ENCODE measurements at regions not wholly inside any gene's neighbourhood (a gene's known extent, or its start where the extent isn't known, plus 50 kb on each side); places are given as distances from the start of the nearest gene placed in this dataset.

DNA sequence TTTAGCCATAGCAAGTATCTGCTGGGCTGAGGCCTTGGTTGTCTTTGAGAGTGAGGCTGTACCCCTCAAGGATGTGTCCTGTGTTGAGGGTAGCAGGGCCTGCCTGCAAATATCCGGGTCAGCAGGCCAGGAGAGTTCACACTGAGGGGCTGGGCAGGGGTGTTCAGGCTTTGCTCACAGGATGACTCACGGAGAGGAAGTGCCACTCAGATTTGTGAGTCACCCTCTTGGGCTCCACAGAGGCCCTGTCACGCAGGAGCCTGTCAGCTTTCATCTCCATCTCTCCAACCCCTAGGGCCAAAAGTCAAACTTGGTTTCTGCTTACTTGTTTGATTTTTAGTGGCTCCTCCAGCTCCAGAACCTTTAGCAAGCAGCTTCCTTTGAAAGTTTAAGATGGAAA, 211.5 kb downstream of the SEC61B start:
- no peak for DNase-seq
- TF ChIP-seq, protein P1, sequence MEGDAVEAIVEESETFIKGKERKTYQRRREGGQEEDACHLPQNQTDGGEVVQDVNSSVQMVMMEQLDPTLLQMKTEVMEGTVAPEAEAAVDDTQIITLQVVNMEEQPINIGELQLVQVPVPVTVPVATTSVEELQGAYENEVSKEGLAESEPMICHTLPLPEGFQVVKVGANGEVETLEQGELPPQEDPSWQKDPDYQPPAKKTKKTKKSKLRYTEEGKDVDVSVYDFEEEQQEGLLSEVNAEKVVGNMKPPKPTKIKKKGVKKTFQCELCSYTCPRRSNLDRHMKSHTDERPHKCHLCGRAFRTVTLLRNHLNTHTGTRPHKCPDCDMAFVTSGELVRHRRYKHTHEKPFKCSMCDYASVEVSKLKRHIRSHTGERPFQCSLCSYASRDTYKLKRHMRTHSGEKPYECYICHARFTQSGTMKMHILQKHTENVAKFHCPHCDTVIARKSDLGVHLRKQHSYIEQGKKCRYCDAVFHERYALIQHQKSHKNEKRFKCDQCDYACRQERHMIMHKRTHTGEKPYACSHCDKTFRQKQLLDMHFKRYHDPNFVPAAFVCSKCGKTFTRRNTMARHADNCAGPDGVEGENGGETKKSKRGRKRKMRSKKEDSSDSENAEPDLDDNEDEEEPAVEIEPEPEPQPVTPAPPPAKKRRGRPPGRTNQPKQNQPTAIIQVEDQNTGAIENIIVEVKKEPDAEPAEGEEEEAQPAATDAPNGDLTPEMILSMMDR (IDR thresholded peaks at IDR 0.05), result no peak
- Mint-ChIP-seq H3K27me3 (ENCODE audit: low read depth, poor library complexity) (peaks cover 3% of the 10 kb centered on the region), H3K4me1 (peaks cover 10% of the 10 kb centered on the region), H3K4me3 (no peak overlapping the region), H3K36me3 (ENCODE audit: low read depth) (no peaks in the 10 kb centered on the region), H3K9me3 (peaks cover 2% of the 10 kb centered on the region), H3K27ac (peak overlapping the region; percentile 57)

GRCh38 chr9:99436616-99437015, 214.5 kb downstream of the SEC61B start:
- H3K4me3 Mint-ChIP-seq, result no peak overlapping the region
- TF ChIP-seq, protein P1 (IDR thresholded peaks at IDR 0.05), result no peak
- H3K4me1 Mint-ChIP-seq, result peaks cover 10% of the 10 kb centered on the region
- no peaks in the 10 kb centered on the region for H3K9me3 Mint-ChIP-seq
- no peak overlapping the region for H3K27ac Mint-ChIP-seq
- peaks cover 3% of the 10 kb centered on the region for H3K27me3 Mint-ChIP-seq (ENCODE audit: low read depth, poor library complexity)
- H3K36me3 Mint-ChIP-seq (ENCODE audit: low read depth), result no peaks in the 10 kb centered on the region
- DNase-seq, result no peak

GRCh38 chr9:99437145-99437544, 215.1 kb downstream of the SEC61B start:
- TF ChIP-seq, protein P1 (IDR thresholded peaks at IDR 0.05), result no peak
- Mint-ChIP-seq H3K27ac (no peak overlapping the region), H3K4me1 (peaks cover 10% of the 10 kb centered on the region)

GRCh38 chr9:99438596-99438995, 216.5 kb downstream of the SEC61B start:
- Mint-ChIP-seq H3K36me3 (ENCODE audit: low read depth) (no peaks in the 10 kb centered on the region), H3K27me3 (ENCODE audit: low read depth, poor library complexity) (peaks cover 5% of the 10 kb centered on the region), H3K4me1 (peaks cover 4% of the 10 kb centered on the region), H3K9me3 (peaks cover 3% of the 10 kb centered on the region), H3K27ac (no peak overlapping the region), H3K4me3 (no peak overlapping the region)
- no peak for DNase-seq
- TF ChIP-seq, protein P1 (IDR thresholded peaks at IDR 0.05), result no peak

More at GRCh38 chr9:99437145-99437544, 215.1 kb downstream of the SEC61B start:
- no peak overlapping the region for H3K4me3 Mint-ChIP-seq
- no peaks in the 10 kb centered on the region for H3K36me3 Mint-ChIP-seq (ENCODE audit: low read depth)
- DNase-seq, result no peak
- peaks cover under 1% of the 10 kb centered on the region for H3K9me3 Mint-ChIP-seq
- peaks cover 3% of the 10 kb centered on the region for H3K27me3 Mint-ChIP-seq (ENCODE audit: low read depth, poor library complexity)

DNA sequence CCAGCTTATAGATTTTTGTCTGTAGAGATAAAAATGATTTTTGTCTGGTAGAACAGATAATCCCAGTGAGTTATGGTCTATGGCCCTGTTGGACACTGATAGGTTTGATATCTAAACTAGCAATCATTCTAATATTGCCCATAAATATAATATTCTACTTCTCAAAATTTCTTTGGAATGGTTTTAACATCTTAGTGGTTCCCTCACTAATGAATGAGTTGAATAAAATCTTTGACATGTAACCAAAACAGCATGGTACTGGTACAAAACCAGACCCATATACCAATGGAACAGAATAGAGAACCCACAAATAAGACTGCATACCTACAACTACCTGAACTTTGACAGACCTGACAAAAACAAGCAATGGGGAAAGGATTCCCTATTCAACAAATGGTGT, 219.7 kb downstream of the SEC61B start:
- no peaks in the 10 kb centered on the region for H3K36me3 Mint-ChIP-seq (ENCODE audit: low read depth)
- H3K9me3 Mint-ChIP-seq, result peaks cover 3% of the 10 kb centered on the region
- DNase-seq, result no peak
- H3K27me3 Mint-ChIP-seq (ENCODE audit: low read depth, poor library complexity), result peaks cover 9% of the 10 kb centered on the region
- H3K27ac Mint-ChIP-seq, result no peak overlapping the region
- TF ChIP-seq, protein P1 (IDR thresholded peaks at IDR 0.05), result no peak
- H3K4me1 Mint-ChIP-seq, result no peaks in the 10 kb centered on the region
- H3K4me3 Mint-ChIP-seq, result no peak overlapping the region

DNA sequence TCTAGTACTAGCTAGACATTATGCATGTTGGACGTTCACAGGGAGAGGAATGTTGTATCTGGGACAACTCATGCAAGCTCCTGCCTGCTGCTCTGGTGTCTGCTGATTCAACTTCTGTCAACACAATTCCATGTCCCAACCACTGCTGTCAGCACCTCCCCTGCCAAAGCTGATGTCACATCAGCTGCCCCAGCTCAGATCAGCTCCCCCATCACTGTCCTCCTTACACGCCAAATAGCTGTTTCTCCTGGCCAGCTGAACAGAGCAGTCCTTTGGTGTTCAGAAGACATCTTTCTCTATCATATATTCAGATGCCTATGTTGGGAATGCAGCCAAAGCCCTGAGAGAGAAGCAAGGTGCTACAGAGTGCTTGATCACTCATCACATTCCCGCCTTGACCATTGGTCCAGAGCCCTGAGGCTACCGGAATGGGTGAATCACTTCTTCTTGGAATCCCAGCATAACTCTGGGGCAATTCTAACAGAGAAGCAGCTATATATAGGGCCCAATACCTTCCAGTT, 223.3 kb downstream of the SEC61B start:
- no peak overlapping the region for H3K27ac Mint-ChIP-seq
- H3K9me3 Mint-ChIP-seq, result peaks cover 3% of the 10 kb centered on the region
- H3K27me3 Mint-ChIP-seq (ENCODE audit: low read depth, poor library complexity), result peaks cover 6% of the 10 kb centered on the region
- H3K4me3 Mint-ChIP-seq, result no peak overlapping the region
- TF ChIP-seq, protein P1 (IDR thresholded peaks at IDR 0.05), result no peak
- H3K4me1 Mint-ChIP-seq, result no peaks in the 10 kb centered on the region
- DNase-seq, result no peak
- no peaks in the 10 kb centered on the region for H3K36me3 Mint-ChIP-seq (ENCODE audit: low read depth)

Data from nephron progenitor cell (in vitro differentiated cells).